ENCODE measurements at regions not wholly inside any gene's neighbourhood (a gene's known extent, or its start where the extent isn't known, plus 50 kb on each side); places are given as distances from the start of the nearest gene placed in this dataset.

- no peak overlapping the region for H3K4me2 ChIP-seq (ENCODE audit: low read length)
- no peaks in the 10 kb centered on the region for H4K20me1 ChIP-seq (ENCODE audit: insufficient read depth, low read length)
- no peaks in the 10 kb centered on the region for H3F3A ChIP-seq (ENCODE audit: insufficient read depth, low read length)
- no peak overlapping the region for H2AFZ ChIP-seq (ENCODE audit: low read length)
- no peaks in the 10 kb centered on the region for H3K36me3 ChIP-seq (ENCODE audit: insufficient read depth, low read length)
- H3K27me3 ChIP-seq (ENCODE audit: insufficient read depth, low read length) = no peaks in the 10 kb centered on the region
- H3K9ac ChIP-seq (ENCODE audit: low read length) = no peak overlapping the region
- H3K4me1 ChIP-seq (ENCODE audit: insufficient read depth, low read length, severe bottlenecking) = no peaks in the 10 kb centered on the region
- H3K27ac ChIP-seq (ENCODE audit: low read depth, low read length, poor library complexity, severe bottlenecking) = no peak overlapping the region
- H3K4me3 ChIP-seq (ENCODE audit: low read depth, low read length, poor library complexity, severe bottlenecking) = no peak overlapping the region
- no peaks in the 10 kb centered on the region for H3K9me2 ChIP-seq (ENCODE audit: low read depth, low read length)
- H3K9me3 ChIP-seq (ENCODE audit: low read length) = no peaks in the 10 kb centered on the region
- TF ChIP-seq EZH2 (IDR thresholded peaks at IDR 0.05; ENCODE audit: borderline replicate concordance, low read length) (no peak), CTCF (IDR thresholded peaks at IDR 0.05; ENCODE audit: low read length) (no peak)
- H3K79me2 ChIP-seq (ENCODE audit: insufficient read depth, low read length) = no peaks in the 10 kb centered on the region
Measured at GRCh38 chr2:191544461-191545062, 133.4 kb upstream of the NABP1 start.

- TF ChIP-seq EZH2 (IDR thresholded peaks at IDR 0.05; ENCODE audit: borderline replicate concordance, low read length) = no peak
- no peak for TF ChIP-seq CTCF (IDR thresholded peaks at IDR 0.05; ENCODE audit: low read length)
- Histone ChIP-seq H3K27ac (ENCODE audit: low read depth, low read length, poor library complexity, severe bottlenecking) (no peak overlapping the region), H4K20me1 (ENCODE audit: insufficient read depth, low read length) (no peaks in the 10 kb centered on the region), H3K27me3 (ENCODE audit: insufficient read depth, low read length) (no peaks in the 10 kb centered on the region), H3F3A (ENCODE audit: insufficient read depth, low read length) (no peaks in the 10 kb centered on the region), H2AFZ (ENCODE audit: low read length) (no peak overlapping the region), H3K36me3 (ENCODE audit: insufficient read depth, low read length) (no peaks in the 10 kb centered on the region), H3K4me1 (ENCODE audit: insufficient read depth, low read length, severe bottlenecking) (no peaks in the 10 kb centered on the region), H3K4me2 (ENCODE audit: low read length) (no peak overlapping the region), H3K9me2 (ENCODE audit: low read depth, low read length) (no peaks in the 10 kb centered on the region), H3K4me3 (ENCODE audit: low read depth, low read length, poor library complexity, severe bottlenecking) (no peak overlapping the region), H3K79me2 (ENCODE audit: insufficient read depth, low read length) (no peaks in the 10 kb centered on the region), H3K9ac (ENCODE audit: low read length) (no peak overlapping the region), H3K9me3 (ENCODE audit: low read length) (no peaks in the 10 kb centered on the region)
Measured at GRCh38 chr2:191545361-191545760, 132.6 kb upstream of the NABP1 start.

GRCh38 chr2:191552066-191552465 lies 125.9 kb upstream of the NABP1 start:
- TF ChIP-seq CTCF (IDR thresholded peaks at IDR 0.05; ENCODE audit: low read length) (no peak), EZH2 (IDR thresholded peaks at IDR 0.05; ENCODE audit: borderline replicate concordance, low read length) (no peak)
- H3K9ac ChIP-seq (ENCODE audit: low read length) = no peak overlapping the region
- no peaks in the 10 kb centered on the region for H3K27me3 ChIP-seq (ENCODE audit: insufficient read depth, low read length)
- H2AFZ ChIP-seq (ENCODE audit: low read length) = no peak overlapping the region
- H3K9me3 ChIP-seq (ENCODE audit: low read length) = no peaks in the 10 kb centered on the region
- H3K9me2 ChIP-seq (ENCODE audit: low read depth, low read length) = no peaks in the 10 kb centered on the region
- H3K4me1 ChIP-seq (ENCODE audit: insufficient read depth, low read length, severe bottlenecking) = no peaks in the 10 kb centered on the region
- H3K4me3 ChIP-seq (ENCODE audit: low read depth, low read length, poor library complexity, severe bottlenecking) = no peak overlapping the region
- no peaks in the 10 kb centered on the region for H3F3A ChIP-seq (ENCODE audit: insufficient read depth, low read length)
- no peak overlapping the region for H3K4me2 ChIP-seq (ENCODE audit: low read length)
- H3K79me2 ChIP-seq (ENCODE audit: insufficient read depth, low read length) = no peaks in the 10 kb centered on the region
- no peaks in the 10 kb centered on the region for H4K20me1 ChIP-seq (ENCODE audit: insufficient read depth, low read length)
- no peaks in the 10 kb centered on the region for H3K36me3 ChIP-seq (ENCODE audit: insufficient read depth, low read length)
- H3K27ac ChIP-seq (ENCODE audit: low read depth, low read length, poor library complexity, severe bottlenecking) = no peak overlapping the region
